NK-92 treated with Interleukin-12 subunit alpha and Interleukin-12 subunit beta, amount 100 ng/mL, for 24 hours (cell line): ENCODE measurements at regions not wholly inside any gene's neighbourhood (a gene's known extent, or its start where the extent isn't known, plus 50 kb on each side); places are given as distances from the start of the nearest gene placed in this dataset.
"Not testable (repeated sequence)": the region's sequence is repeated elsewhere in the genome, so short reads cannot be mapped to it uniquely, and the experiment has no call there.

Source experiments
- DNase-seq: peaks from one replicate; lab custom pipeline; 2025; lab: John Stamatoyannopoulos, UW

DNA sequence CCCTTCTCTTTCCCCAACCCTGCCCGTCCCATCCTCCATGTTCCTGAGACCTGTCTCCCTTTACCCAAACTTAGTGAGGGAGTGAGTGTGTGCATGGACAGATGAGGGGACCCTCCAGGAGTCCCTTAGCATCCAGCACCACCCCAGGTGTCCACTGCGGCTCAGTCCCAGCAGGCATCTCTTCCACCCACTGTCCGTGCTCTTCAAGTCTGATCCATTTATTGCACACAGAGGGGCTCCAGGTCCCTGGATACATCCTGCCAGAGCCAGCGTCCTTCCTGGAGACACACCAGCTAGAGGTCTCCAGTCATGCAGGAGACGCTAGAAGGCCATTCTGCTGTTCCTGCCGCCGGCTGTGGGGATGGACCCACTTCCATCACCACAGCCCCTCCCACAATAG is 239.2 kb downstream of the ADGRD1 start:
- DNase-seq, result no peak

GRCh38 chr12:131194166-131194565 is 240.5 kb downstream of the ADGRD1 start:
- DNase-seq, result no peak

GRCh38 chr12:131195796-131196195 is 242.1 kb downstream of the ADGRD1 start:
- no peak for DNase-seq

- no peak for DNase-seq
Measured at GRCh38 chr12:131196220-131196619, 242.5 kb downstream of the ADGRD1 start.

- DNase-seq, result no peak
Measured at GRCh38 chr12:131197490-131197889, 243.8 kb downstream of the ADGRD1 start.

GRCh38 chr12:131199221-131199620 is 245.5 kb downstream of the ADGRD1 start:
- DNase-seq, result no peak

DNA sequence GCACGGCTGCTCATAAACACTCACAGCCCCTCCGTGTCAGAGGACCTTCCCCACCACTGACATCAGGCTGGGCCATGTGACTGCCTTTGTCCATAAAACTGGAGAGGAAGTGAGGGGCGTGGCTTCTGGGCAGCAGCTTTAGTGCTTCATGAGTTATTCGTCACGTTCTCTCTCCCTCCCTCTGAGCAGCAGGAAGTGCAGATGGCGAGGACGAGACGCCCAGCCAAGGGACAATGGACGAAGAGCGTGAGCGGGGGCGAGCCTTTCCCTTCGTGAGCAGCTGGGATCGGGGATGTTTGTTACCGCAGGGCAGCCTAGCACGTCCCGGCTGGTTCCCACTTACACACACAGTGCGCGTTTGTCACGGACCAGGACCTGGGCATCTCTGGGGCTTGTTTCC is 248.2 kb downstream of the ADGRD1 start:
- DNase-seq, result not testable (repeated sequence)

DNA sequence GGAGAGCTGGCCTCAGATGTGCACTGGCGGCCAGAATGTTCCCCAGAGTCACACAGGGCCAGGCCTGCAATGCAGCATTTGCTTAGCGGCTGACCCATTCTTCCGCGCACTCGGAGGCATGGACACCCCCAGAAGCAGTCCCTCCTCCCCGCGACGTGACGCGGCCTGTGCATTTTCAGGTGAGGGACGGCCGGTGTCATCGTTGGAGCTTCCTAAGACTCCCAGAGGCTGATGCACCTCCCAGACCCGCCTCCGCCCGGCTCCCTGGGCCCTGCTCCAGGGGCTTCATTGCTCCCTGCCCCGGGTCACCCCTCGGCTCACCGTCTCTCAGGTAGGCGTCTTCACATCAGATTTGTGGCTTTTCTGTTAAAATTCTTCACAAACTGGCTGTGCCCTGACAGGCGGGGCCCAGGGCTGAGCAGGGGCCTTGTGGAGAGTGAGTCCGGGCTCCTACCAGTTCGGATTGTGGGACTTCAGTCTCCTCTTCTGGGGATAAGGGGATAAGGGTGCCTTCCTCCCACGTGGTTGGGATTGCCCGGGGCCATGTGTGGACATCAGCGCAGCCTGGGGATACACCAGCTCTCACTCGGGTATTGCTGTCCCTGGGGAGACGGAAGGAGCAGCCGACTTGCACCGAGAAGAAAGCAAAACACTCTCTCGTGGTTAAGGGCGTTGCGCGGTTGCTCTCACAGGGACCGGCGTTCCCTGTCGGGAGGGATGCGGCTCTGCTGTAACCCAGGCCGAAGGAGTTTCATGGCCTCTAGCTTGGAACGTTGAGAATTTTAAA is 249.1 kb downstream of the ADGRD1 start:
- DNase-seq, result no peak

GRCh38 chr12:131203666-131204415 is 250.1 kb downstream of the ADGRD1 start:
- DNase-seq, result no peak

GRCh38 chr12:131204416-131205274 is 250.9 kb downstream of the ADGRD1 start:
- no peak for DNase-seq

- DNase-seq, result not testable (repeated sequence)
Measured at GRCh38 chr12:131205275-131205933, 251.7 kb downstream of the ADGRD1 start.

DNA sequence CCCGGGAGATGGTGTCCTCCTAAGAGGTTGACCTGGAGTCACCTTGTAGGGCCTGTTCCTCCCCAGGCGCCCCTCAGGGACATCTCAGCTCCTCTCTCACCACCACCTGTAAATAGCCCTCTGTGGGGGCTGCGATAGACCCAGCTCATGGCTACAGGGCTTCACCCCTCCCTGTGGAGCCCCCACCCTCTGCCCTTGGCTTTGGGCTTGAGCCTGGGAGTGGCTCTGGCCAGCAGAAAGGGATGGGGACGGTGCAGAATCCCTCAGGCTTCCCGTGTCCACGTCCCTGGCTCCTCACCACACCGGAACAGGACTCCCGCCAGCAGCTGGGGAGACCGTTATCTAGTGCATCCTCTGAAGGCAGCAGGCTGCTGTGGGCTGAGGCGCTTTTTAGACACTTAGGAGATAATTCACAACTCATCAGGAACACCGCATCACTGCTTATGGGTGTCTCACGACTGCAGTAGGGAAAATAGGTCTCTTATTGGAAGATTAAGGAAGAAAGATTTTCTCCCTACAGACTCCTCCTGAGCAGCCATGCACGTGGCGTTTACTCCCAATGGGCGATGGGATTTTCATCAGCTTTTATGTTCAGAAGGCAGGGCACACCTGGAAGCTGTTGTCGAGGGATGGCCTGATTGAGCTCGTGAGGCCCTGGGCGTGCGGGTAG is 253.1 kb downstream of the ADGRD1 start:
- not testable (repeated sequence) for DNase-seq

- DNase-seq, result not testable (repeated sequence)
Measured at GRCh38 chr12:131207300-131207660, 253.6 kb downstream of the ADGRD1 start.

DNA sequence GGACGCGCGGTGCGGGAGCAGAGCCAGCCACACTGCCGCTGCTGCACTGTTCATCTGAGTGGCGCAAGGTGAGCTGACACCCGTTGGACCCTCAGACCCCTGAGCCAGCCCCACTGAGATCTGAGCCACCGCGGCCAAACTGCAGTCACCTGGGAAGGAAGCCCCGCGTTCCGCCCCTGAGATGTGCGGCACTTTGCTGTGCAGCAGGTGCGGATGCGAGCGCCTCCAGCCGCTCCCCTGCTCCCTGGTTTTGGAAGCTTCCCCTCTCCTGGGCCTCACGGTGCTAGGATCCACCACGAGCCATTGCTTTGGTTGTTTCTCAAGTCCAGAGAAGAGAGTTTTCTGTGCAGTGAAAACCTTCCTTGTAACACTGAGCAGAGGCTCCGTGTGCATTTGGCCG is 254.1 kb downstream of the ADGRD1 start:
- DNase-seq, result not testable (repeated sequence)

DNA sequence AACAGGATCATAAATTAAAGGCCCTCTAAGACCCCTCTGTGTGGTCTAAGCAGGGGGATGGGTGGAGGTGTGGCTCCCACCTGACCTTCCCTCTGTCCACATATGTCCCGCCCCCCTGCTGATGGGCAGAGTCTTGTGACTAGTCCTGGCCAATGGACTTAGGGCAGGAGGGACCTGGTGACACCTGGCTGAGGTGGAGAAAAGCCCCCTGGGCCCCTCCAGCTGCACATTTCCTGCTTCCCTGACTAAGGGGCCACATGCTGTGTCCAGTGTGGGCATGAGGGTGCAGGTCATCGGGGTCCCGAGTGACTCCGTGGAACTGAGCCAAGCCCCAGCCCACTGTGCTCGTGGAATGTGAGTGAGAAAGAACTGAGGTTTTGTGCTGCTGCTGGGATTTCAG is 254.7 kb downstream of the ADGRD1 start:
- no peak for DNase-seq

DNA sequence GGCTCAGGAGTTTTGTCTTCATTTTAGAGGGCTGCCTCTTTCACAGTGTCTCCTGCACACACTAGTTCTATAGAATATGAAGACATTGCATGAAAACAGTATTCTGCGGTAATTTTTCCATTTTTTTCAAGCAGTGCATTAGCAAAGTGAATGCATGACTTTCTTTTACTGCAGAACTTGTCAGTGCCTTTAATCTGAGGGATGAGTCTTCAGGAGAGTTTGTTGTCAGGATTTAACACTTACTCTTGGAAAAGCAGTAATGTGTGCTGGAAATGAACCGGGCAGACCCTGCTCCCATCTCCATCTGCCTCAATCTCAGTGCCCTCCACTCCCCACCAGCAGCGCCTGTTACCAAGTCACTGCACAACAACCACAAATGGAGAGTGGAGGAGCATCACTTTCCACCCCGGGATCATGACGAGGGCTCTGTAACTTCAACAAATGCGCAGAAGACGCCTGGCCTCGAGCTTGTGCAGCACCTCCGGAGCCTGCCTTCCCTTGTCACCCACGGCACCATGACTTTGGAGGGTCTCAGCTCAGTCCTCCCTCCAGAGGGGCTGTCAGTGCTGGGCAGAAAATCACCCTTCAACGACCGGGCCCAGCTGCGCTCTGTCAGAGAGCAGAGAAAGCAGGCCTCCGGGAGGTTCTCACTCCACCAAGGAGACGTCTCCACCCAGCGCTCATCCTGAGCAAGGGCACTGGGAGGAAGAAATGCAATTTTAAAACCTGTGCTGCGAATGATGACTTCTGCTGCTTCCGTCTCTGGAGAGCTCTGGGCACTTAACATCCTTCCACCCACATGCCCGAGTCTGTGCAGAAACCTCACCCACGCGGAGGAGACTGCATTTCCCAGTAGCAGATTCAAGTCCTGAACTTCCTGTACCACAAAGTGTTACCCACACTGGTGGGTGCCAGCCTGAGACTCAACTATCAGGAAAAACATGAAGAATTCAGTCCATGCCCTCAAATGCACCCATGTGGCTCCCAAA is 255.7 kb downstream of the ADGRD1 start:
- no peak for DNase-seq

DNA sequence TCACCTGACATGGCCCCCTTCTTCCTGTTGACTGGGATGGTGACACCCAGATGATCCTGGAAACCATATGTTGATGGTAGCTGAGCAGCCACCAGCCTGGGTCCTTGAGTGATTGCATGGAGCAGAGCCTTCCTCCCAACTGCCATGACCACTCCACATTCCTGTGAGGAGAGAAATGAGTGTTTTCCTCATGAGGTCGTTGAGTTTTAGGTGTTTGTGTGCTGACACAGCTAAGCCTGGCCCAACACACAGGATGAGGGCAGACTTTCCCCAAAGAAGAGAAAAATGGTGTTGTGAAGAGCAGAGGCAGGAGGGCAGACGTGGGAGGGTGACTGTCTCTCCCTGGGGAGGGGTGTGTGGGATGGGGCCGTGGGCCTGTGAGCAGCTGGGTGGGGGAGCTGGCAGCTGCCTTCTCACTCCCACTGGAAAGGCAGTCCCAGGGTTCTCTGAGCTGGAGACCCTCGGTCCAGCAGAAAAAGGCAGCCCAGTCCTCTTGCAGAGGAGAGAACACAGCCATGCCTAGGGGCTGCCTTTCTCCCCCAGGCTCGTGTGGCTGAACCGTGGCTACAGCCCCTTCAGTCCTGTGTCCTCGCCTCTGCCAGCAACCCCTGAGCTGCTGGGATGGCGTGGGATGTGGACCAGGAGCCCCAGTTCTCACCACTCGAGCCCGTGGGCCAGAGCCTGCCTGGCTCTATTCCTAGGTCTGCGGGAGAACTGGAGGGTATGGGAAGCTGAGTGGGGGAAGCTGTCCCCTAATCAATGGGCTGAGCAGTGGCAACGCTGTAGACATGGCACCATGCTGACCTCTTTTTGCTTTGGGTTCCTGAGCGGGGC is 257.0 kb downstream of the ADGRD1 start:
- DNase-seq, result no peak

GRCh38 chr12:131211340-131211938 is 257.7 kb downstream of the ADGRD1 start:
- no peak for DNase-seq
